SK-N-SH treated with all-trans-retinoic acid at 6 μM for 48 hours (cell line): ENCODE measurements at regions not wholly inside any gene's neighbourhood (a gene's known extent, or its start where the extent isn't known, plus 50 kb on each side); places are given as distances from the start of the nearest gene placed in this dataset.

Source experiments
- ARNTL ChIP-seq: fragments of 450-650 bp; formaldehyde crosslinking; IDR thresholded peaks from 2 replicates; pipeline ENCODE4 v1.5.0; 2020; ENCODE audit warnings: low read depth, mild to moderate bottlenecking, moderate library complexity, borderline replicate concordance
- BACH2 ChIP-seq: fragments of 250-450 bp; sonication (Bioruptor Pico); IDR thresholded peaks from 2 replicates; pipeline ENCODE4 v1.9.0; 2021; ENCODE audit warnings: mild to moderate bottlenecking, borderline replicate concordance
- ESRRG ChIP-seq: fragments of 250-450 bp; sonication (Bioruptor Pico); IDR thresholded peaks from 2 replicates; pipeline ENCODE4 v1.6.1; 2021; ENCODE audit warnings: mild to moderate bottlenecking
- ISL1 ChIP-seq: fragments of 250-450 bp; sonication (Bioruptor Pico); IDR thresholded peaks from 2 replicates; pipeline ENCODE4 v2.1.2; 2022; ENCODE audit warnings: mild to moderate bottlenecking, moderate library complexity
- PATZ1 ChIP-seq: fragments of 250-450 bp; sonication (Bioruptor Pico); IDR thresholded peaks from 2 replicates; pipeline ENCODE4 v1.8.0; 2020; ENCODE audit warnings: mild to moderate bottlenecking, moderate library complexity, borderline replicate concordance
- POU6F1 ChIP-seq: fragments of 250-450 bp; sonication (Bioruptor Pico); IDR thresholded peaks from 2 replicates; pipeline ENCODE4 v1.8.0; 2021; ENCODE audit warnings: low read depth, mild to moderate bottlenecking, moderate library complexity, borderline replicate concordance
- RARB ChIP-seq: fragments of 250-450 bp; sonication (Bioruptor Pico); IDR thresholded peaks from 2 replicates; pipeline ENCODE4 v1.8.0; 2021; ENCODE audit warnings: mild to moderate bottlenecking, moderate library complexity
- TOX ChIP-seq: fragments of 250-450 bp; sonication (Bioruptor Pico); IDR thresholded peaks from 2 replicates; pipeline ENCODE4 v1.8.0; 2021; ENCODE audit warnings: mild to moderate bottlenecking, moderate library complexity, borderline replicate concordance
- TSHZ2 ChIP-seq: fragments of 250-450 bp; sonication (Bioruptor Pico); IDR thresholded peaks from 2 replicates; pipeline ENCODE4 v1.5.0; 2020; ENCODE audit warnings: mild to moderate bottlenecking, moderate library complexity
- ZFP3 ChIP-seq: fragments of 250-450 bp; sonication (Bioruptor Pico); IDR thresholded peaks from 2 replicates; pipeline ENCODE4 v1.5.0; 2020; ENCODE audit warnings: mild to moderate bottlenecking, moderate library complexity
- ZFP30 ChIP-seq: fragments of 450-650 bp; formaldehyde crosslinking; IDR thresholded peaks from 2 replicates; pipeline ENCODE4 v1.5.0; 2022; ENCODE audit warnings: mild to moderate bottlenecking, moderate library complexity
- ZNF565 ChIP-seq: fragments of 450-650 bp; formaldehyde crosslinking; conservative IDR thresholded peaks from 2 replicates; pipeline ENCODE4 v1.5.0; 2020; ENCODE audit warnings: low read depth, mild to moderate bottlenecking, moderate library complexity
- TF ChIP-seq, protein P1 (sequence below): fragments of 250-450 bp; sonication (Bioruptor Pico); IDR thresholded peaks from 2 replicates; pipeline ENCODE4 v1.5.1; 2021; ENCODE audit warnings: mild to moderate bottlenecking, moderate library complexity
- TF ChIP-seq, protein P2 (sequence below): fragments of 250-450 bp; sonication (Bioruptor Pico); IDR thresholded peaks from 2 replicates; pipeline ENCODE4 v1.5.1; 2020; ENCODE audit warnings: low read depth, mild to moderate bottlenecking, moderate library complexity

- TF ChIP-seq TOX (CRISPR knock-in tag) (no peak), POU6F1 (CRISPR knock-in tag) (no peak), ESRRG (CRISPR knock-in tag) (no peak), ZFP3 (CRISPR knock-in tag) (no peak), ISL1 (no peak), ZFP30 (no peak), RARB (no peak), PATZ1 (CRISPR knock-in tag) (no peak), BACH2 (CRISPR knock-in tag) (no peak), ARNTL (no peak), TSHZ2 (CRISPR knock-in tag) (no peak), ZNF565 (CRISPR knock-in tag) (no peak)
- TF ChIP-seq, protein P1, sequence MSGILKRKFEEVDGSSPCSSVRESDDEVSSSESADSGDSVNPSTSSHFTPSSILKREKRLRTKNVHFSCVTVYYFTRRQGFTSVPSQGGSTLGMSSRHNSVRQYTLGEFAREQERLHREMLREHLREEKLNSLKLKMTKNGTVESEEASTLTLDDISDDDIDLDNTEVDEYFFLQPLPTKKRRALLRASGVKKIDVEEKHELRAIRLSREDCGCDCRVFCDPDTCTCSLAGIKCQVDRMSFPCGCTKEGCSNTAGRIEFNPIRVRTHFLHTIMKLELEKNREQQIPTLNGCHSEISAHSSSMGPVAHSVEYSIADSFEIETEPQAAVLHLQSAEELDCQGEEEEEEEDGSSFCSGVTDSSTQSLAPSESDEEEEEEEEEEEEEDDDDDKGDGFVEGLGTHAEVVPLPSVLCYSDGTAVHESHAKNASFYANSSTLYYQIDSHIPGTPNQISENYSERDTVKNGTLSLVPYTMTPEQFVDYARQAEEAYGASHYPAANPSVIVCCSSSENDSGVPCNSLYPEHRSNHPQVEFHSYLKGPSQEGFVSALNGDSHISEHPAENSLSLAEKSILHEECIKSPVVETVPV (CRISPR knock-in tag) = no peak
- TF ChIP-seq, protein P2, sequence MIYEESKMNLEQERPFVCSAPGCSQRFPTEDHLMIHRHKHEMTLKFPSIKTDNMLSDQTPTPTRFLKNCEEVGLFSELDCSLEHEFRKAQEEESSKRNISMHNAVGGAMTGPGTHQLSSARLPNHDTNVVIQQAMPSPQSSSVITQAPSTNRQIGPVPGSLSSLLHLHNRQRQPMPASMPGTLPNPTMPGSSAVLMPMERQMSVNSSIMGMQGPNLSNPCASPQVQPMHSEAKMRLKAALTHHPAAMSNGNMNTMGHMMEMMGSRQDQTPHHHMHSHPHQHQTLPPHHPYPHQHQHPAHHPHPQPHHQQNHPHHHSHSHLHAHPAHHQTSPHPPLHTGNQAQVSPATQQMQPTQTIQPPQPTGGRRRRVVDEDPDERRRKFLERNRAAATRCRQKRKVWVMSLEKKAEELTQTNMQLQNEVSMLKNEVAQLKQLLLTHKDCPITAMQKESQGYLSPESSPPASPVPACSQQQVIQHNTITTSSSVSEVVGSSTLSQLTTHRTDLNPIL (CRISPR knock-in tag) = no peak
These were observed 86.9 kb upstream of the ZC3H15 start for GRCh38 chr2:186399082-186399644.
